A172 (cell line): ENCODE measurements at regions not wholly inside any gene's neighbourhood (a gene's known extent, or its start where the extent isn't known, plus 50 kb on each side); places are given as distances from the start of the nearest gene placed in this dataset.

Source experiments
- DNase-seq: peaks from one replicate; pipeline ENCODE4 v3.0.0-alpha.2; 2015; ENCODE audit warnings: low spot score

DNA sequence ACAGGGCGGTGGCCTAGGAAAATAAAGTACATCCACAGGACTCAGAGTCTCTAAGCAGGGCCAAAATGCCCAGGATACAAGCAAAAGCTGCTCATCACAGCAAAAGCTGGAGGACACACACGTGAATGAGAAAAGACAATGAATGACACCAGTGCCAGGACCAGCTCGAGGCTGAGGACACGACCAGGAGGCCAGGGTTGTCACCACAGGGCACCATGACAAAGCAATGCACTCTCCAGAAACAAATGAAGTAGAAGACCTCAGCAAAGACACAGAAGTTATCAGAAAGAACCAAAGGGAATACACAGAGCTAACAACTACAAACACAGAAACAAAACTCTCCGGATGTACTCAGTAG, 92.1 kb downstream of the FOXL3 start:
- DNase-seq: no peak

DNA sequence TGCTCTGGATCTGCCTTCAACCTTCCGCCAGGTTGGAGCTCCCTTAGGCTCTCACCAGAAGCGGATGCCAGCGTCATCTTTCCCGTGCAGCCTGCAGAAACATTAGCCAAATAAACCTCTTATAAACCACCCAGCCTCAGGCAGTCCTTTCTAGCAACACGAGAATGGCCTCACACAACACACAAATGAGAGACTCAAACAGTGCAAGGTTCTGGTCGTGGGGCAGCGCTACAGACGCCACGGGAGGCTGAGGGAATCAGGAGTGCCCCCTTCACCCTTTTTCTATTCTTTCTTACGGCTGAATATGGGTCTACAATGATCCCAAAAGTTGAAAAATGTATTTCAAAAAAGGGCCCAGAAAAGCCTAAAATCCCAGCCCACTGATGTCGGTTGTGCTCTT, 96.4 kb downstream of the FOXL3 start:
- no peak for DNase-seq

DNA sequence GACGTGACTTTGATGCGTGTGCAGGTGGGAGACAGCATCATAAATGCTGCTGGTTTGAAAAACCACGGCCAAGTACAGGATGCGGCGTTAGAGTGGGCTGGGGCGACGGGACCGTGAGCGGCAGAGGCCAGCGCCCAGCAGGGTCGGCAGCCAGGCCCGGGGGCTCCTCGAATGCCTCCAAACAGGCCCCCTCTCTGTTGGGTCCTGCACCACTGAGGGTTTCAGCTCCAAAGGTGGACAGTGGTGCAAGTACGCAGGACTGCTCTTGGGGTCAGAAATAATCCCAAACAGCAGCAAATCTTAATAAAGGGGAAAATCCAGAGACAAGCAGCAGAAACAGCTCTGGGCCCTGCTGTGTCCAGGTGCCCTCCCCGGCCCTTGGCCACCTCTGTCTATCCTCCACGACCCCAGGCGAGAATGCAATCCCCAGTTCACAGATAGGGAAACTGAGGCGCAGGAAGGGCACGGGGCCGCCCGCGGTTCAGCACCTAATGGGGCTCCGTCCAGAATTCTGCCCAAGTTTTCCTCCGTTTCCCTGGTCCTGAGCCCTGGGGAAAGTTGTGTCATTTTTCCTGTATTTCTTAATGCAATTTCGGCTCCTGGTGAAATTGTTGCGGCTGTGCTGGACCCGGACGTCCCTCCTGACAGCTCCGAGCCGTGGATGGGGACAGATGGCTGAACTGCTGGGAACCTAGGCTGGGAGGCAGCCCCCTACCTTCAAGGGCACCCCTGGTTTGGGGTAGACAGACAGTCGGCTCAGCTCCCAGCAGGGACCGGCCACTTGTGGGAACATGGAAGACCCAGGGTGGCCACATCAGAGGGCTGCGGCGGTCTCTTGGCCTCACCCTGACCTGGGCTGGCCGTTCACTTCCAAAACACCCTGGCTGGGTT, 97.4 kb downstream of the FOXL3 start:
- no peak for DNase-seq

DNA sequence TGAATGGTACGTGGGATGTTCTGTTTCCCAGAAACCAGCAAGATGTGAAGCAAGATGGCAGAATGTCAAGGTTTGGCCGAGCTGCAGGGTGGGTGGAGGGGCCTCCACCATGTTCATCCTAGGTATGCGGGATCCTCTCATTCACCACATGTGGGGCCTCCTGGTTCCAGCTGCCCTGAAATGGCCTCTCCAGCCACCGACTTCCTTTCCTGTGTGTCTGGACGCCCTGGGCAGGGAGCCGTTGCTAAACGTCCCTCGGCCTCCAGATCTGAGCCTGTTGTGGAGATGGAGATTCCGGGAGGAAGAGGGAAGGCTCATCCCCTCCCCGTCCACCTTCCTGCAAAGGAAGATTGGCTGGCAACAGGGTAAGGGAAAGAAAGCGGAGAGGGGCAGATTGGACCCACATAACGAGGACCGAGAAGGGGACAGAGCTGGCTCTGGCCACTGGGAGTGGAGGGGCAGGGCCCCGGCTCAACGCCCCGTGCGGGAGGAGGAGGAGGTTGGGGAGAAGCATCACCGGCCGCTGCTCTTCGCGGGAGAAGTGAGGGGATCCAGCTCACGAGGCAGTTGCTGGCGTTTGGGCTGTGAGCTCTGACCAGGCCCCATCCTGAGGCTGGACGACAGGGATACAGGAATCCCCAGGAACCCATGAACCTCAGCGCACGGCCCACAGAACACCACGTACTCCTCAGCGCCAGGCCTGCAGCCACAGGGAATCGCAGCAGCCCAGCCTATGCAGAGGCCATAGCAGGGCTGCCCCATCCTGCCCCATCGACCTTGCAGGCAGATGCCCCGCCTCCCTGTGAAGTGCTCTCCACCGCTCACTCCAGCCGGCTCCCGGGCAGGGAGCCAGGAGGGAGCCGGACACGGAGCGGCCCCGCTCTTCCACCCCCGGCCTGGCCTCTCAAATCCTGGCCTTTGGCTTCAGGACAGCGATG, 98.3 kb downstream of the FOXL3 start:
- DNase-seq: no peak

DNA sequence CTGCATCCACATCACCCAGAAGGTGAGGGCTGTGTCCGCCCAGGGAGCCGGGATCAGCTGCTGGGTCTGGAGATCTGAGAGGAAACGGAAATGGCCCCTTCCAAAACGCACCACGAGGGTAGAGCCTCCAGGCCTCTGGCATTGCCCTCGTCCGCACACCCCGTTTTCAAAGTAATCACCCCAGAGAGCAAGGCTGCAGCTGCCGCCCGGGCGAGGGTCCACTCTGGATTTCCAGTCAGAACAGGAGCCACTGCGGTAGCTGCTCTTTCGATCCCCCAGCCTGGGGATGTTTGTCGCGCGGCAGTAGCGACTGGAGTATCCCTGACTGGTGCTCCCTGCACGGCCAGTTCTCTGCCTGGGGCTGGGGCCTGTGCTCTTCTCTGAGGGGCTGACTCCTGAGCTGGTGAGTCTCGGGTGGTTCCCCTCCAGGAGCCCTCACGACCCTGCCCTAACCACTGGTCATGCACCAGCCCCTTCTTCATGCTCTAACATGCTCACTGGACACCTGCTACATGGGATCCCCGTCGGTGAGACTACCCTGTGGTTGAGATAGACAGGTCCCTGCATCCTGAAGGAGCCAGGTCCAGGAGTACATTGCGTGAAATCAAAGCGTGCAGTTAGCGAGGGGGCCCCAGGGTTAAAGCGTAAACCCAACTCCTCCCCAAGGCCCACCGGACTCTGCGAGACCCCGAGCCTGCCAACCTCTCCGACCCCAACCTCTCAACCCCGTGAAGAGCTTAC, 99.2 kb downstream of the FOXL3 start:
- DNase-seq: no peak

DNA sequence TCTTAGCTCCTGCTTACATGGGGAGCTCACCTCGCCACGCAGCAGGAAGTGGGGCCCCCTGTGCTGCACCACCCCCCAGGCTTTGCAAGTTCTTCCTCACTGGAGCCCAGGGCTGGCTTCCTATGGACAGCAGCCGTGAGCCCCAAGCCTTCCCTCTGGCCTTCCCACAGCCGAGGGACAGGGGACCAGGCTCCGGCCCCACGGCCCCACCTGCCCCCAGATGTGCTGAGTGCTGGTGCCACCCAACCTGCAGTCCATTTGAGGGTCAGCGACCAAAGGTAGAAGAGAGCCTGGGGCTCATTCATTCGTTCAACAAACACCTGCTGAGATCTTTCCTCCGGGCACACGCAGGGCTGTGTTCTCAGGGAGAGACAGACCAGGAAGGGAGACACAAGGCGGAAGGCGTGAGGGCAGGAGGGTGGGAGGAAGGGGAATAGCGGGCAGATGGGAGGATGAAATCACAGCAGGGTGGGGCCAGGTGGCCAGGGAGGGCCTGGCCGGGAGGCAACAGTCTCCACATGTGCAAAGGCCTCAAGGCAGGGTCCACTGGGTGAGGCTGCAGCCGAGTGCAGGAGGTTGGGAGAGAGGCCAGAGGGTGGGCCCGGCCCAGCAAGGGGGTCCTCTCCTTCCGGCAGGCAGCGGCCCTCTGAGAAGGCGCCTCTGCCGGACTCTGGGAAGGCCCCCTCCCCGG, 100.1 kb downstream of the FOXL3 start:
- DNase-seq: no peak

DNA sequence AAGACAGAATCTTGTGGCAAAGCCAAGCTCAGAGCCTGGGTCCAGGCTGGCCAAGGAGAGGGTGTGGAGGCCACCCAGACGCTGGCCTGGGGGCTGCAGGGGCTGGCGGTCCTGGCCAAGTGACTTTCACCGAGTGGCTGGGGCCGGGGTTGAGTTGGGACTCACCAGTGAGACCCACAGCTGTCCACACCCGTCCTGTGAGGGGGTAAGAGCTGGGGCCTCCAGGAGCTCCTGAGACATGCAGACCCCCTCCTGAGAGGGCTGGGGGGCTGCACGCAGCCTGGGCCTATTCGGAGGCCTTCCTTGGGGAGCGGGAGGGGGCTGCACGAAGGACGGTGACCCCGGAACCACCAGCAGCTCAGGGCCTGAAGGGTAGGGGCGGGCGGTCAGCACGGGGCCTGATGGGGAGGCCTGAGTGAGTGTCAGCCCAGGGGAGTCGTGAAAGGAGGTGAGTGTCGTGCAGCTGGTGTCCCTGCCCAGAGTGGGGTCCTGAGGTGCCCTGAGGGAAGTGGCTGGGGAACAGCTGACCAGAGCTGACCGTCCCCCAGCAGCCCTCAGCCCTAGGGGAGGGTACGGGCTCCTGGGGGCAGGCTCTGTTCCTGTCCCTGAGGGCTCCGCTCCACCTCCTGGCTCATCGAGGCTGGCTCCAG, 100.9 kb downstream of the FOXL3 start:
- no peak for DNase-seq

DNA sequence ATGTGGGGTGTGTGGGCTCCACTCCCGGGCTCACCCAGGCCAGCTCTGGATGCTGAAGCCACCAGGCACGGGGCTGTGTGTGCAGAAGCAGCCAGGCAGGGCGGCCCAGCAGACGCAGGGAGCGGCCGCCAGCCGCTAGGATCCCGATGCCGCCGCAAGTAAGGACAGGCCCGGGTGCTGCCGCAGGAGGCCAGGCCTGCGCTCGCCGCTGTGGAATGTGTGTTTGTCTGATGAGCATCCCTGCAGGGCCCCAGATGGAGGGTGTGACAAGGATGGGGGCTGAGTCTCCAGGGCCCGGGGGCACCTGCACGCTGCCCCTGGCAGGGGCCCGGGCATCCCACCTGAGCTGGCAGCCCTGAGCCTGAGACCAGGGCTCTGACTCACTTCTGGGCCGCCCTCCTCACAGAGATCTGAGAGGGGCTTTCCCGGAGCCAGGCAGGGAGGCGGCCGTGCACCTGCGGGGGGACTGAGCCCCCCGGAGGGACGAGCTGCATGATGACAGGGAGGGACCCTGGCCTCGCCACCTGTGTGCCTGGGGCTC, 101.5 kb downstream of the FOXL3 start:
- no peak for DNase-seq

DNA sequence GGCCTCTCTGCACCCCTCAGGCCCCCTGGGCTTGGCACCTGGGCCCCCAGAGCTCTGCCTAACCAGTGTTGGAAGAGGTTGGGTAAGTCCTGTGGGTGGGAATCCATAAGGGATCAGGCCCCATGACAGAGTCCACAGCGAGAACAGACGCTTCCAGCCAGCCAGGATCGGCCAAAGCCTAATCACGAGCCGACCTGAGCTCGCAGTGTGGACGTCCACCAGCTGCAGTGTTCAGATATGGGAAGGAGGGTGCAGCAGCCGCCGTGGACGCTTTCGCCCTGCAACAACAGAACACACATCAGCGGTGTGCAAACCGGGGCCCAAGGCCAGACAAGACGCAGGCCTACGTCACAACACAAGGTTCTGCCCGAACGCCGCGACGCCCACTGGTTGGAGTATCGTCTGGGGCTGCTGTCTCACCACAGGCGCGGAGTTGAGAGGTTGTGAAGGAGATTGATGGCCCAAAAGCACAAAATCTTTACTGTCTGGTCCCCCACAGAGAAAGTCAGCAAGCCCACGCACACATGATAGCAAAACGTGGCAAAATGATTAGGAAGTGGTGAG, 102.1 kb downstream of the FOXL3 start:
- DNase-seq: no peak

DNA sequence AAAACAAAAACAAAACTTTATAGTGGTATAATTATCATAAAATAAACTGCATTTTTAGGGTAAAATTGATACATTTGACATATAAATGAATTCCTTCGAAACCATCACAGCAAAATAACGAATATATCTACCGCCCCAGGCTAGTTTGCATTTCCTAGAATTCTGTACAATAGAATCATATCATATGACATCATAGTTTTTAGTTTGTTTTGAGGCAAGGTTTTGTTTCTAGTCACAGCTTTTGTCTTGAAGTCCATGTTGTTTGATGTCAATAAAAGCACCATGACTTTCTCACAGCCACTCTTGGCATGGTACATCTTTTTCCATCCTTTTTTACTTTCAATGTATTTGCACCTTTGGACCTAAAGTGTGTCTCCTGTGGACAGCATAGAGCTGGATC, 102.9 kb downstream of the FOXL3 start:
- no peak for DNase-seq

DNA sequence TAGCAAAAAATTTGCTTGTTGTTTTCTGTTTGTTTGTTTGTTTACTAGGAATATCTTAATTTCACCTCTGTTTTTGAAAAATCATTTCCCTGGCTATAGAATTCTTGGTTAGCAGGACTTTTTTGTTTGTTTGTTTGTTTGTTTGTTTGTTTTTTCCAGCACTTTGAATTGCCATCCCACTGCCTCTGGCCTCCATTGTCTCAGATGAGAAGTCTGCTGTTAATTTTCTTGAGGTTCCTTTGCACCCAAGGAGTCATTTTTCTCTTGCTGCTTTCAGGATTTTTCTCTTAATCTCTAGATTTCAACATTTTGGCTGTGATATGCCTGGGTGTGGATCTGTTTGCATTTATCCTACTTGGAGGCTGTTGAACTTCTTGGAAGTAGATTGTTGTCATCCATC, 105.7 kb downstream of the FOXL3 start:
- DNase-seq: no peak

DNA sequence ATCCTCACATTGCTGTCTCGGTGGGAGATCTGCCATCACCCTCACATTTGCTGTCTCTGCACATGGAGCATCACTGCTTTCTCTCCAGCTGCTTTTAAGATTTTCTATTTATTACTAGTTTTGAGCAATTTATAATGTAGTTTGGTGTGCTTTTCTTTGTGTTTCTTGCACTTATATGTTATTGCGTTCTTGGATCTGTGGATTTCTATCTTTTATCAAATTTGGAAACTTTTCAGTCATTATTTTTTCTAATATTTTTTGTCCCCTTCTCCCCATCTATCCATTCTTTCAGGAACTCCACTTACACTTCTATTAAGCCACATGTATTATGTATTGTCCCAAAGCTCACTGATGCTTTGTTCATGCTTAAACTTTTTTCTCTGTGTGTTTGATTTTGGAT, 108.9 kb downstream of the FOXL3 start:
- DNase-seq: no peak

DNA sequence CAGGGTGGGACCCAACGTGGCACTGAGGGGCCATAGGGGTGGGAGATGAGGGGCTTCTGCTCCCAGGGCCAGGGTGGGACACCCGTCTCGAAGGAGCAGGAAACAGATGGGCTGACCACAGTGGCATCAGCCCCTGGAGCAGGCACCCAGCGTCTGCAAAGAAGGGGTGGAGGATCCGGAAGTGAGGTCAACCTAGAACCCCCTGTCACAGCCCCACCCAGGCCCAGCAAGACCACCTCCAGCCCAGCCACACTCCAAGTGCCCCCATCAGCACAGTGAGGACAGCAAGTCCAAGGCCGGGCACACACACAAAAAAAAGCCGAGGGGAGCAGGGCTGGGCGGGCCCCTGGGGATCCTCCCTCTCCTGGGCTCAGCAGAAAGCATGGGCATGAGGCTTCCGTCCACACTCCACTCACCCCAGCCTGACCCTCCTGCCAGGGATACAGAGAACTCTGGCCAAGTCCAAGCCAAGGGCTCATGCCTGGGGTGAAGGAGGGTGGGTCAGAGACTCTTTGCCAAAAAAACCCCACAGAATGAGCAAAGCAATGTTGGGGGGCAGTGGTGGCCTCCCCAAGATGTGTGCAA, 111.0 kb downstream of the FOXL3 start:
- no peak for DNase-seq

DNA sequence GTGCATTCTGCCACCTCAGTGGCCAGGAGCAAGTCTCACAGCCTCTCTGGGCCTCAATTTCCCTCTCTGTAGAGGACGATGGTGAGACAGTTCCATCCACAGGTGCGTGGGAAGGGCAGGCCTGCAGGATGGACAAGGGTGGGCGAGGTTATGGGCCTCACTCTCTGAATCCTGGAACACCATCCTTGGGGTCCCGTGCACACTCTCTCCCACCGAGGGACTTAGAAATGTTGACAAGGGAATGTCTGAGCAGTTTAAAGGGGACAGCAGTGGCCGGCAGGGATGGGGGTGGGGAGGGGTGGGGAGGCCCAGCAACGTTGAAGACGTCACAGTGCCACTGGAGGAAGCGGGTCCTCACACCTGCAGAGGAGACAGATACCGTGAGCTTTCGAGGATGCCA, 111.5 kb downstream of the FOXL3 start:
- no peak for DNase-seq

DNA sequence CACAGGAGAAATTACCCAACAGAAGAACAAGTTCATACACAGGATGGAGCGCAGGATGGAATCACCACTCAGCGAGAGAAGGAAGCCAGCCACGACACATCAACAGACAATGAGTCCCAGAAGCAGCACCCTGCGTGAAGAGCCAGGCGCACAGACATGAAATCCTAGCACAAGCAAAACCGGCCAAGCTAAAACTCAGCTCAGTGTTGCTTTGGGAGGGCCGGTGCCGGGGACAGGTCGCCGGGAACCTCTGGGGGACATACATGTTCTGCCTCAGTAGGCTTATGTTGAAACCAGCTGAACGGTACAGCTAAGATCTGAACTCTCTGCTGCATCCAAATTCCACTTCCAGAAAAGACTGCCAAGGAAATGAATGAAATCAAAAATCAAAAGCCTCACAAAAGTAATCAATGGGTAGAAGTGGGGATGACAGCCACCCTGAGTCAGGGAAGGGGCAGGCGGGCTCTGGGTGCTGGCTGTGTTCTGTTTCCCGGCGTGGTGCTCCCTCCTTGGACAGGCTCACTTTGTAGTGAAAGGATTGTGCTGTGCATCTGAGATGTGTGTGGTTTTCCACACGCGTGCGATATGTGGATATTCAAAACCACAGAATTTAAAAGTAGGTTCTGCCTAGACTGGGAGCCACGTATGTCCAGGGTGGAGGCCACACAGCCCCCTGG, 114.7 kb downstream of the PDGFA start:
- no peak for DNase-seq

DNA sequence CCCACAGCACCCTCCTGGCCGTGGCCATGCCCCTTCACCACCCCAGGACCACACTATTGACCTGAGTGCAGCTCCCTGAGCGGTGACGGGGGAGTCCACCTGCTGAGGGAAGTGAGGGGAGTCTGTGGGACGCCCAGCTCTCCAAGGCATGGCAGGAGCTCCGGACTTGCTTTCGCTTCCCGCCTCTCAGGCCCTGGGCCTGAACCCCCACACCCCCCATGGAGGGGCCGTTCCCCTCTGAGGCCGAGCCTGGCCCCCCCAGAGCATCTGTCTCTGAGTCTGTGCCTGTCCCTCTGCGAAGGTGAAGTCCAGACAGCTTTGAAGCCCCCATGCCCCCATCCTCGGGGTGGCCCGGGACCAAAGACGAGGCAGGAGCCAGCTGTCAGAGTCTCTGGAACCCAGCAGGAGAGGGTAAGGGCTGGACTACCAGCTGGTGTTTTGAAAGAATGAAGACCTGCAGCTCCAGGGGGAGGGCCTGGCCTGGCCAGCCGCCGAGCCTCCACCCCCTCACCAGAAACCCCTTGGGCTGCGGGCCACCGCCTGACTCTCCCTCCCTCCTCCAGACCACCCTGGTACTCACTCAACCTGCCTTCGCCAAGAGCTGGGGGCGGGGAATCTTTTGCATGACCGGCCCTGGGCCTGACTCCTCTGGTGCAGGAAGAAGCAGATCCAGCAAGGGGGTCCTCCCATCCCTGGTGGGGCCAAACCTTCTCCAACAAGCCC, 114.0 kb downstream of the PDGFA start:
- DNase-seq: no peak

DNA sequence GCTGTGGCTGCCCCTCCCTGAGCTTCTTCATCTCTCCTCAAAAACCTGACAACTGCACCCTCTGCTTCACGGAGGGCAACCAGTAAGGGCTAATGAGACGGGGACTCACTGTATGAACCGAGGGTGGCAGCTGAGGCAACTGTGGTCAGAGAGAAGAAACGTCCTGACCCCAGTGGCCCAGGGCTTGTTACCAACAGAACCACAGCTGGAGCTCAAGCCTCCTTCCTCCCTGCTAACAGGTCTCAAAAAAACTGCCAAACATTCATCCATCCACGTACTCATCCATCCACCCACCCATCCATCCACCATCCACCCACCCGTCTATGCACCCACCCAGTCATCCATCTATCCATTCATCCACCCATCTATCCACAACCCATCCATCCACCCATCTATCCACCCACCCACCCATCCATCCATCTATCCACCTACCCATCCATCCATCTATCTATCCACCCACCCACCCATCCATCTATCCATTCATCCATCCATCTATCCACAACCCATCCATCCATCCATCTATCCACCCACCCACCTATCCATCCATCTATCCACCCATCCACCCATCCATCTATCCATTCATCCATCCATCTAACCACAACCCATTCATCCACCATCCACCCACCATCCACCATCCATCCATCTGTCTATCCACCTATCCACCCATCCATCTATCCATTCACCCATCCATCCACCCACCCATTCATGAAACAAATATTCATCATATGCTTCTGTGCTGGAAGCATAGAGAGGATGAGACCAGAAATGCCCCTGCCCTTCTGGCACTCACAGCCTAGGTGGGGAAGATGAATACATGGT, 111.7 kb downstream of the PDGFA start:
- DNase-seq: no peak

DNA sequence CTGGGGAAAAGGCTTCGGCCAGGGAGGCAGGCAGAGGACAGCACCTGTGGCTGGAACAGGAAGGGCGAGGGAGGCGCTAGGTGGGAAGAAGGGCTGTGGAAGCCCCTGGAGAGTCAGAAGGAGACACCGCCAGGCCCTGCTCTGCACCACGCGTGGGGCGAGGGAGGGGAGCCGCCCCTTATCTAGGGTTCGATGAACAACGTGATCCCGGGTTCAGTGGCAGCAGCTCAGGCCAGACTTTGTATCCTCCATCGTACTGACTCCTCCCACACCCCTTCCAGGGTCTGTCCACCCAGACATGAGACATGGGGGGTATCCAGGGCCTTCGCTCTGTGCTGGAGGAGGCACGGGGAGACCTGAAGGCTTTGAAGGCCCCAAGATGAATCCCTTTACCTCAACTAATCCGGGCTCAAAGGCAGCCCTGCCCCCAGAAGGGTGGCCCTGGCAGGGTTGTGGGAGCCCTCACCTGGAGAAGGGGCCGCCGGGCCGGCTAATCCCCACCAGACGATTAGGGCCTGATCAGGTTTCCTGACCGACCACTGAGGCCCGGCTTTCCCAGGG, 110.8 kb downstream of the PDGFA start:
- DNase-seq: no peak
